DMS153 treated with DMSO at 0.1 percent for 48 hours (cell line): ENCODE measurements at regions not wholly inside any gene's neighbourhood (a gene's known extent, or its start where the extent isn't known, plus 50 kb on each side); places are given as distances from the start of the nearest gene placed in this dataset.
"Not testable (repeated sequence)": the region's sequence is repeated elsewhere in the genome, so short reads cannot be mapped to it uniquely, and the experiment has no call there.

ENCODE experiments used
- DNase-seq: peaks from one replicate; lab custom pipeline; 2025; ENCODE audit not compliant: unreplicated experiment; lab: John Stamatoyannopoulos, UW

GRCh38 chr10:85284778-85285770 is 956.7 kb downstream of the CCSER2 start:
- no peak for DNase-seq

DNA sequence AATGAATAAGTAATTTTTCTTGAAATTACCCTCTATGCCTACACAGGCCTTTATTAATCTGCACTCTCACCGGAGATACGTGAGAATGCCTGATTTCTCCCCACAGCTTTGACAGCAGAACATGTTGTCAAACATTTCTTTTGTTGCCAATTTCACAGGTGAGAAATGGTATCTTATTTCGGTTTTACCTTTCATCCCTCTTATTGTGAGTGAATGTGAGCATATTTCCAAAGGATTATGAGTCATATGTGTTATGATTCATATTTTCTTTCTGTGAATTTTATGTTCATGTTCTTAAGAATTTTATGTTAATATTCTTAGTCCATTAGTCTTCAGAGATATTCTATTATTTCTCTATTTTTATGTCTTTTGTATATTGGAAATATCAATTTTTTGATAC is 965.1 kb downstream of the CCSER2 start:
- no peak for DNase-seq

GRCh38 chr10:85311613-85312337 is 983.4 kb downstream of the CCSER2 start:
- no peak for DNase-seq

DNA sequence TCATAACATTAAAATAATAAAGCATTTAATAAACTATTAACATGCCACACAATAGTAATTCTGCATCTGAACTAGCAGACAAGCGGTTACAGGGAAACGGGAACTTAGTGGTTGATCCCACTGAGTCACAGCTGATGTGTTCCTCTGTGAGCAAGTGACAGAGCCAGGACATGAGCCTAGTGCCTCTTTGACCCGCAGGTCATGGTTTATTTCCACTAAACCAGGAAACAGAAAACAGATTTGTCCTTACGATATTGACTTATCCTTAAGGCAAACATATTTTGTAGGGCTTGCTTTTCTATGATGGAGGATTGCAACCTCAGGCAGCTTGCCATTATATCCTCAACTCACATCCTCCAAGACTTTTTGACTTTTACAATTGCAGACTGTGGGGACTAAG is 987.3 kb downstream of the CCSER2 start:
- DNase-seq: no peak

DNA sequence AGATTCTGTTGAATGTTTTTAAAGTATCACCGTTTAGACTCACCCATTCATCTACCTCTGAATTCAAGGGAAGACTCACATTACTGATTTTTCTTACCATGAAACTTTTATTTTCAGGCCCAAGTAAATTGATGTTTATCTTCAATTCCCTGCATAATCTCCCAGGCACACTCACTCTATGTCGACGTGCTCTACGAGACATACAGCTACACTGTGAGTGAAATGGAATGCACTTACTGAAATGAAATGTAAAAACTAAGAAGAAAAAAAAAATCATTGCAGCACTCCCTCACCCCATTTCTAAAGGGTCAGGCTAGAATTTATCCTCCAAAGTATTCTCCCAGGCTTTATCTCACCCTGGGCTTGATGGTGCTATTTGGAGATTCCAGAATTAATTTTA is 987.9 kb downstream of the CCSER2 start:
- DNase-seq: no peak

DNA sequence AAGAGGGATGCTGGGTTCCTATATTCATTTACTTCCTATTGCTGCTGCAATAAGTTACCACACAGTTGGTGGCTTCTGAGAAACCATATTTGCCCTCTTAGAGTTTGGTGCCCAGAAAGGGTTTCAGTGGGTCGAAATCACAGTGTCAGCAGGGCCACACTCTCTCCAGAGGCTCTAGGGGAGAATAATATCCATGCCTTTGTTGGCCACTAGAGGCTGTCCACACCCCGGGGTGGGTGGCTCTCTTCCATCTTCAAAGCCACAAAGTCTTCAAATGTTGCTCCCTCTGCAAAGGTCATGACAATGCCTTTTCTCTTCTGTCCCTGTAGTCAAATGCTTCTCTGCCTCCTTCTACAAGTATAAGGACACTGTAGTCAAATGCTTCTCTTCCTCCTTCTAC is 989.4 kb downstream of the CCSER2 start:
- no peak for DNase-seq

- no peak for DNase-seq
Observed at GRCh38 chr10:85318809-85319807, 990.7 kb downstream of the CCSER2 start.

- no peak for DNase-seq
Observed at GRCh38 chr10:85319826-85320225, 991.4 kb downstream of the CCSER2 start.

- DNase-seq: no peak
Observed at GRCh38 chr10:85333594-85333993, 1005.2 kb downstream of the CCSER2 start.

GRCh38 chr10:85362401-85362800 is 1004.2 kb downstream of the GRID1 start:
- no peak for DNase-seq

- DNase-seq: no peak
Observed at GRCh38 chr10:85377029-85377806, 989.4 kb downstream of the GRID1 start.

DNA sequence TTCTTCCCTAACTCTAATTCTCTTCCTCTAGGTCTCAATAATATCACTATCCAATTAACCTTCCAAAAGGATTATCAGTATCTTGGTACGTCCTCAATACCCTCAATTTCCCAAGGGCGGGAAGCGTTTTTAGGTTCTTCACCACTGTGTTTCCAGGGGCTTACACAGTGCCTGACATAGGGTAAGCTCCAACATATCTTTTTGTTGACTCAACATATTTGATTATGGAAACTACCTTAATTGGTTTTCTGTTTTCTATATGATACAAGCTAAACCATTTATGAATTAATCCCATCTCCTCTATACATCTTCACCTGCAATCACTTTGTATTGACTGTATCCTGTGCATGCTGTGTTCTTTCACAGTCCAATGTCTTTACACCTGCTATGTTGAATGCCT is 987.3 kb downstream of the GRID1 start:
- no peak for DNase-seq

DNA sequence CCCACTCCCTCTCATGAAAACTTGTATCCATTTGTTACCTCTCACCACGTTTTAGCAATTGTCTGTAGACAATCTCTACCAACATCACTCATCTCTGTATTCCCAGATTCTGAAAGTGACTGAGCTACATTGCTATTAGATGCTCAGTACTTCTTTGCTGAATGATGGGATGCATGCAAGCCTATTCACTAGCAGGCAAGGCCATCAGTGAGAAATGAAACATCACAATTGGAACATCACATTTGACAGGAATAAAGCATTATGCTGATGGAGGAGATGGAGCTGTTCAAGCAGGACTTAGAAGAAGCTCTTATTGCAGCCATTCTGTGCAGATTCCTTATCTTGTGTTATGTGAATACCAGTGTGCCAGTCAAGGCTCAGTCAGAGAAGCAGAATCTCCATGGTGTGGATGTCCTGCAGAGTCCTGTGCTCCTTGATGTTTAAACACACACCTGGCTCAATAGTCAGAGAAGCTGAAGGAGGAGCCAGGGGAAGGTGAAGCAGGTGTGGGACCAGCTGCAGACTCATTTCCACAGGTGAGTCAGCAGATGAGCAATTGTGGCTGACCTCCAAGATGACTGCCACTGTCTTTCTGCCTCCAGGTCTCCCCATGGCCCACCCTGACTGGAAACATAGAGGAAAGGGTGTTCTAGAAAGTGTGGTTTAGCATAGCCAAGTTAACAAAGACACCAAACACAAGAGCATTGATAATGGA is 965.5 kb downstream of the GRID1 start:
- DNase-seq: no peak

GRCh38 chr10:85402541-85402940 is 964.1 kb downstream of the GRID1 start:
- no peak for DNase-seq

- no peak for DNase-seq
Observed at GRCh38 chr10:85407088-85407487, 959.5 kb downstream of the GRID1 start.

DNA sequence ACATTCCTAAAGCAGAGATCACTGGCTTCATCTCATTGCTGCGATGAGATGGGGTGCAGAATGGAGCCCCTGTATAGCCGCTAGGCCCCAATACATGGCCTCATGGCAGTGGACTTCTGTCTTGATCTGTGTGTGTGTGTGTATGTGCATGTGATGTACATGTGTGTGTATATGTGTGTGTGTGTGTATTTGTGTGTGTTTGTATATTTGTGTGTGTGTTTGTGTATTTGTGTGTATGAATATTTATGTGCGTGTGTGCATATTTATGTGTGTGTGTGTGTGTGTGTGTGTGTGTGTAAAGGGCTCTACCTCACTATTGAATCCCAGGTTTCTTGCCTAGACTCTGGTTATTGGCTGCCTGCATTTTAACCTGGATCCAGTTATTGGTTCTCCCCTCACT is 958.2 kb downstream of the GRID1 start:
- no peak for DNase-seq

DNA sequence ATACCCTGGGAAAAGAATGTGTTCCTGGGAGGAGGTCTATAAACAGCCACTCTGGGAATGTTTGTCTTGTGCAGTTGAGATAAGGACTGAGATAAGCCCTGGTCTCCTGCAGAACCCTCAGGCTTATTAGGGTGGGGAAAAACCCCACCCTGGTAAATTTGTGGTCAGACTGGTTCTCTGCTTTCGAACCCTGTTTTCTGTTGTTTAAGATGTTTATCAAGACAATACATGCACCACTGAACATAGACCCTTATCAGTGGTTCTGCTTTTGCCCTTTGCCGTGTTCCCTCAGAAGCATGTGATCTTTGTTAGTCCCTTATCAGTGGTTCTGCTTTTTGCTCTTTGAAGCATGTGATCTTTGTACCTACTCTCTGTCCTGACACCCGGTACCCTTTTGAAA is 956.0 kb downstream of the GRID1 start:
- DNase-seq: not testable (repeated sequence)

DNA sequence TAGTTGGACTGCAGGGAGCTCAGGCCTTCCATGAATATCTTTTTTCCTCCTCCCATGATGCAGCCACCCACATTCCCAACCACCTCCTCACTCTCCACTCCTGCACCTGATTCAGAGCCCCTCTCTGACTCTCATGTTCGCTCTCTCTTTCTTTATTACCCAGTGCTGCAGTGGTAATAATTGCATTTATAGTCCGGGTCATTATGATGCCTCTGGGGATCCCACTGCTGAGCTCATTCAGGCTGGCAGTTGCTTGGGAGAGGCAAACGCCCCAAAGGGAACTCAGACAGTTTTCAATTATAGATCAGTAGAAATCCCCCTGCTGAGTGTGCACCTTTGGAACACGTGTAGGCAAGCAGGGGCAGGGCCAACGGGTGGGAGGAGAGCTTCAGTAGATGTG is 953.0 kb downstream of the GRID1 start:
- DNase-seq: no peak

DNA sequence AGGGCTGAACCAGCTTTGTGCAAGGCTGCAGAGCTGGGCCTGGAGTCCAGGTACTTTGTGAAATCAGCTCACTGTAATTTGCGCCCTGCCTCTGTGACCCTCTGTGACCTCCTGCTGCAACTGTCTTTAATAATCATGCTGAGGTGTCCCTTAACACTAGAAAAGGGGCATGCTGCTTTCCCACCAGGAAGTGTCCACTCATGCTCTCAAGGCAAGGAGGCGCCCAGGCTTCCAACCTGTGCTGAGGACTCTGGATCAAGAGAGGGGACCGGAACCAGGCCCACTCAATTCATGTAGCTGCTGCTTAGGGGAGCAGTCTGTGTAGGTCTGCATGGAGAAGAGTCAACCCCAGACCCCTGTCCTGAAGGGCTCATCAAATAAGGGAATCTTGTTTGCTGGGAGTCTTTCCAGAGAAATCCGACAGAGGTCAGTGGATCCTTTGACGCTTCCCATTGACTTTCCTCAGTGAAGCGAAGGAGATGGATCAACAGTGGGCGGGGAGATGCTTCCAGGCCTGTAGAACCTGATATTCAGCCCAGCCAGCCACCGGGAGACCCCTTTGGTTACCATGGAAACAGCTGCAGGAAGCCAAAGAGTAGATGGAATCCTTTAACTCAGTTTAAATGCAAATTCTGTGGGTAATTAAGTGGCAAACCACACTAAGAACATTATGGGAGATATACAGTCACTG is 945.9 kb downstream of the GRID1 start:
- no peak for DNase-seq
